ENCODE measurements at regions not wholly inside any gene's neighbourhood (a gene's known extent, or its start where the extent isn't known, plus 50 kb on each side); places are given as distances from the start of the nearest gene placed in this dataset.

- Histone ChIP-seq H3K27me3 (no peaks in the 10 kb centered on the region), H3K4me1 (no peaks in the 10 kb centered on the region), H3K4me3 (peak overlapping the region in 1 of 2 donors; percentile 3), H3K9me3 (no peaks in the 10 kb centered on the region), H3K27ac (no peak overlapping the region), H3K36me3 (ENCODE audit: low read depth, missing control alignments) (no peaks in the 10 kb centered on the region)
- WGBS, 2 donors: 65 to 77% methylated on average over 2 of the region's 2 CpGs
- TF ChIP-seq CTCF (IDR thresholded peaks at IDR 0.05) (no peak), POLR2A (IDR thresholded peaks at IDR 0.05) (no peak)
- DNase-seq: no peak
- intact Hi-C loops (cut with DNase I; ENCODE audit: low total_unique reads): no loop called here
Measured at GRCh38 chr2:82283075-82283474, 1978.5 kb upstream of the LRRTM1 start.

- peak; percentile 32 for DNase-seq
- no peaks in the 10 kb centered on the region for H3K27me3 ChIP-seq
- TF ChIP-seq POLR2A (IDR thresholded peaks at IDR 0.05) (no peak), CTCF (IDR thresholded peaks at IDR 0.05) (no peak)
- 43 to 62% methylated on average over 13 to 16 of the region's 16 CpGs for WGBS, 2 donors
- H3K27ac ChIP-seq: no peak overlapping the region
- intact Hi-C loops (cut with DNase I; ENCODE audit: low total_unique reads): no loop called here
- H3K9me3 ChIP-seq: no peaks in the 10 kb centered on the region
- peak overlapping the region in 1 of 2 donors; percentile 3 for H3K4me3 ChIP-seq
- H3K36me3 ChIP-seq (ENCODE audit: low read depth, missing control alignments): no peaks in the 10 kb centered on the region
- H3K4me1 ChIP-seq: no peaks in the 10 kb centered on the region
Measured at GRCh38 chr2:82282111-82282882, 1977.7 kb upstream of the LRRTM1 start.

GRCh38 chr2:82279367-82279766, 1974.8 kb upstream of the LRRTM1 start:
- Histone ChIP-seq H3K4me1 (no peaks in the 10 kb centered on the region), H3K27ac (no peak overlapping the region), H3K27me3 (no peaks in the 10 kb centered on the region), H3K36me3 (ENCODE audit: low read depth, missing control alignments) (no peaks in the 10 kb centered on the region), H3K4me3 (no peak overlapping the region), H3K9me3 (no peaks in the 10 kb centered on the region)
- intact Hi-C loops (cut with DNase I; ENCODE audit: low total_unique reads): no loop called here
- no peak for DNase-seq
- 75% methylated on average over 1 of the region's 1 CpG for WGBS, 2 donors
- TF ChIP-seq POLR2A (IDR thresholded peaks at IDR 0.05): no peak
- no peak for TF ChIP-seq CTCF (IDR thresholded peaks at IDR 0.05)

- H3K36me3 ChIP-seq (ENCODE audit: low read depth, missing control alignments): no peaks in the 10 kb centered on the region
- no peak overlapping the region for H3K27ac ChIP-seq
- intact Hi-C loops (cut with DNase I; ENCODE audit: low total_unique reads): no loop called here
- no peaks in the 10 kb centered on the region for H3K9me3 ChIP-seq
- no peaks in the 10 kb centered on the region for H3K27me3 ChIP-seq
- H3K4me1 ChIP-seq: no peaks in the 10 kb centered on the region
- no peak overlapping the region for H3K4me3 ChIP-seq
- TF ChIP-seq CTCF (IDR thresholded peaks at IDR 0.05) (no peak), POLR2A (IDR thresholded peaks at IDR 0.05) (no peak)
- WGBS, 2 donors: 77 to 88% methylated on average over 1 of the region's 1 CpG
- DNase-seq: no peak
Measured at GRCh38 chr2:82278416-82278815, 1973.9 kb upstream of the LRRTM1 start.

- H3K27me3 ChIP-seq: no peaks in the 10 kb centered on the region
- no peaks in the 10 kb centered on the region for H3K36me3 ChIP-seq (ENCODE audit: low read depth, missing control alignments)
- intact Hi-C loops (cut with DNase I; ENCODE audit: low total_unique reads): no loop called here
- TF ChIP-seq CTCF (IDR thresholded peaks at IDR 0.05): no peak
- TF ChIP-seq POLR2A (IDR thresholded peaks at IDR 0.05): no peak
- H3K4me3 ChIP-seq: no peak overlapping the region
- no peaks in the 10 kb centered on the region for H3K9me3 ChIP-seq
- DNase-seq: no peak
- no peaks in the 10 kb centered on the region for H3K4me1 ChIP-seq
- WGBS, 2 donors: 89 to 97% methylated on average over 2 of the region's 2 CpGs
- H3K27ac ChIP-seq: no peak overlapping the region
Measured at GRCh38 chr2:82275599-82275998, 1971.0 kb upstream of the LRRTM1 start.

Measured in testis (tissue), 2 donors.